ENCODE measurements at regions not wholly inside any gene's neighbourhood (a gene's known extent, or its start where the extent isn't known, plus 50 kb on each side); places are given as distances from the start of the nearest gene placed in this dataset.

GRCh38 chr7:10439027-10439426 lies 534.6 kb upstream of the PHF14 start:
- no peaks in the 10 kb centered on the region for H3K27me3 Mint-ChIP-seq (ENCODE audit: insufficient read depth)
- 94 to 95% methylated on average over 3 of the region's 3 CpGs for WGBS, 2 experiments (ENCODE audit: insufficient coverage in 1 of 2, insufficient read length in 1 of 2)

GRCh38 chr7:10455936-10456335 lies 517.7 kb upstream of the PHF14 start:
- Mint-ChIP-seq H3K27me3 (ENCODE audit: insufficient read depth) (no peaks in the 10 kb centered on the region), H3K9me3 (peaks cover 28% of the 10 kb centered on the region), H3K4me3 (no peak overlapping the region), H3K4me1 (no peaks in the 10 kb centered on the region), H3K36me3 (ENCODE audit: low read depth) (no peaks in the 10 kb centered on the region), H3K27ac (no peak overlapping the region)
- Histone ChIP-seq H3K36me3 (ENCODE audit: control insufficient read depth, insufficient read depth, low read length) (no peaks in the 10 kb centered on the region), H3K27me3 (ENCODE audit: control insufficient read depth, insufficient read depth, low read length, poor library complexity, severe bottlenecking) (no peaks in the 10 kb centered on the region), H3K27ac (ENCODE audit: low read depth, low read length) (no peak overlapping the region), H3K4me3 (ENCODE audit: low read length) (no peak overlapping the region), H3K4me1 (ENCODE audit: control insufficient read depth, insufficient read depth, low read length) (no peaks in the 10 kb centered on the region), H3K9ac (ENCODE audit: extremely low read depth, low read length, poor library complexity, severe bottlenecking) (no peak overlapping the region), H3K9me3 (ENCODE audit: control insufficient read depth, low read length) (peaks cover 11% of the 10 kb centered on the region)
- DNase-seq, result no peak
- TF ChIP-seq CTCF (conservative IDR thresholded peaks at IDR 0.05), result no peak

More at GRCh38 chr7:10439027-10439426, 534.6 kb upstream of the PHF14 start:
- Histone ChIP-seq H3K4me1 (ENCODE audit: control insufficient read depth, insufficient read depth, low read length) (no peaks in the 10 kb centered on the region), H3K27me3 (ENCODE audit: control insufficient read depth, insufficient read depth, low read length, poor library complexity, severe bottlenecking) (no peaks in the 10 kb centered on the region), H3K9me3 (ENCODE audit: control insufficient read depth, low read length) (no peaks in the 10 kb centered on the region), H3K36me3 (ENCODE audit: control insufficient read depth, insufficient read depth, low read length) (no peaks in the 10 kb centered on the region), H3K9ac (ENCODE audit: extremely low read depth, low read length, poor library complexity, severe bottlenecking) (no peak overlapping the region), H3K27ac (ENCODE audit: low read depth, low read length) (no peak overlapping the region), H3K4me3 (ENCODE audit: low read length) (no peak overlapping the region)
- DNase-seq, result no peak
- H3K36me3 Mint-ChIP-seq (ENCODE audit: low read depth), result no peaks in the 10 kb centered on the region
- H3K9me3 Mint-ChIP-seq, result peaks cover 6% of the 10 kb centered on the region
- no peak for TF ChIP-seq CTCF (conservative IDR thresholded peaks at IDR 0.05)
- no peaks in the 10 kb centered on the region for H3K4me1 Mint-ChIP-seq
- no peak overlapping the region for H3K27ac Mint-ChIP-seq
- H3K4me3 Mint-ChIP-seq, result no peak overlapping the region

GRCh38 chr7:10460474-10460873 lies 513.2 kb upstream of the PHF14 start:
- H3K36me3 ChIP-seq (ENCODE audit: control insufficient read depth, insufficient read depth, low read length), result no peaks in the 10 kb centered on the region
- H3K27ac ChIP-seq (ENCODE audit: low read depth, low read length), result no peak overlapping the region
- H3K36me3 Mint-ChIP-seq (ENCODE audit: low read depth), result no peaks in the 10 kb centered on the region
- DNase-seq, result no peak
- no peaks in the 10 kb centered on the region for H3K27me3 Mint-ChIP-seq (ENCODE audit: insufficient read depth)
- no peaks in the 10 kb centered on the region for H3K27me3 ChIP-seq (ENCODE audit: control insufficient read depth, insufficient read depth, low read length, poor library complexity, severe bottlenecking)
- WGBS, 2 experiments (ENCODE audit: insufficient coverage in 1 of 2, insufficient read length in 1 of 2), result 92% methylated on average over 2 of the region's 2 CpGs; no CpG with 5 or more reads in 1 of the 2 experiments
- H3K4me3 Mint-ChIP-seq, result no peak overlapping the region
- no peak overlapping the region for H3K4me3 ChIP-seq (ENCODE audit: low read length)
- peaks cover 11% of the 10 kb centered on the region for H3K9me3 ChIP-seq (ENCODE audit: control insufficient read depth, low read length)
- no peaks in the 10 kb centered on the region for H3K4me1 ChIP-seq (ENCODE audit: control insufficient read depth, insufficient read depth, low read length)
- peaks cover 41% of the 10 kb centered on the region for H3K9me3 Mint-ChIP-seq
- TF ChIP-seq CTCF (conservative IDR thresholded peaks at IDR 0.05), result no peak
- no peaks in the 10 kb centered on the region for H3K4me1 Mint-ChIP-seq
- H3K9ac ChIP-seq (ENCODE audit: extremely low read depth, low read length, poor library complexity, severe bottlenecking), result no peak overlapping the region
- H3K27ac Mint-ChIP-seq, result no peak overlapping the region
